ENCODE measurements at regions not wholly inside any gene's neighbourhood (a gene's known extent, or its start where the extent isn't known, plus 50 kb on each side); places are given as distances from the start of the nearest gene placed in this dataset.

- no peak for TF ChIP-seq POLR2A (IDR thresholded peaks at IDR 0.05)
- intact Hi-C loops (cut with DNase I; ENCODE audit: low total_unique reads): no loop called here
- Histone ChIP-seq H3K4me3 (no peak overlapping the region), H3K36me3 (no peaks in the 10 kb centered on the region), H3K27ac (no peak overlapping the region), H3K4me1 (no peaks in the 10 kb centered on the region), H3K27me3 (replicated peaks in 1 of 7) (no peaks in the 10 kb centered on the region), H3K9me3 (no peaks in the 10 kb centered on the region)
- no peak for DNase-seq
These were observed 142.7 kb upstream of the SYT1 start for GRCh38 chr12:78721906-78722305.

GRCh38 chr12:78725033-78725432, 139.5 kb upstream of the SYT1 start:
- H3K4me3 ChIP-seq: no peak overlapping the region
- no peak for DNase-seq
- H3K9me3 ChIP-seq: no peaks in the 10 kb centered on the region
- H3K27ac ChIP-seq: no peak overlapping the region
- no peaks in the 10 kb centered on the region for H3K4me1 ChIP-seq
- no peak for TF ChIP-seq CTCF (IDR thresholded peaks at IDR 0.05 in 8 of 11, conservative IDR thresholded peaks at IDR 0.05 in 3 of 11)
- TF ChIP-seq POLR2AphosphoS5 (IDR thresholded peaks at IDR 0.05): no peak
- TF ChIP-seq POLR2A (IDR thresholded peaks at IDR 0.05): no peak
- intact Hi-C loops (cut with DNase I; ENCODE audit: low total_unique reads): no loop called here
- H3K36me3 ChIP-seq: no peaks in the 10 kb centered on the region
- WGBS, 5 donors: 77 to 91% (median 84%) methylated on average over 1 of the region's 1 CpG
- no peaks in the 10 kb centered on the region for H3K27me3 ChIP-seq (replicated peaks in 1 of 7)

- Histone ChIP-seq H3K27ac (no peak overlapping the region), H3K9me3 (peaks cover 0 to 3% (median 0%) of the 10 kb centered on the region in 8 donors), H3K4me3 (no peak overlapping the region), H3K36me3 (no peaks in the 10 kb centered on the region), H3K27me3 (replicated peaks in 1 of 7) (no peaks in the 10 kb centered on the region), H3K4me1 (no peaks in the 10 kb centered on the region)
- WGBS, 5 donors: 60 to 73% (median 65%) methylated on average over 3 of the region's 3 CpGs
- no peak for TF ChIP-seq POLR2A (IDR thresholded peaks at IDR 0.05)
- TF ChIP-seq CTCF (IDR thresholded peaks at IDR 0.05 in 8 of 11, conservative IDR thresholded peaks at IDR 0.05 in 3 of 11): no peak
- TF ChIP-seq POLR2AphosphoS5 (IDR thresholded peaks at IDR 0.05): no peak
- no peak for DNase-seq
- intact Hi-C loops (cut with DNase I; ENCODE audit: low total_unique reads): no loop called here
These were observed 138.5 kb upstream of the SYT1 start for GRCh38 chr12:78725951-78726580.

GRCh38 chr12:78726854-78727253, 137.7 kb upstream of the SYT1 start:
- Histone ChIP-seq H3K27me3 (replicated peaks in 1 of 7) (no peaks in the 10 kb centered on the region), H3K4me3 (no peak overlapping the region), H3K4me1 (no peaks in the 10 kb centered on the region), H3K27ac (no peak overlapping the region), H3K9me3 (peaks cover 0 to 5% (median 0%) of the 10 kb centered on the region in 8 donors), H3K36me3 (no peaks in the 10 kb centered on the region)
- 46 to 55% (median 49%) methylated on average over 2 of the region's 2 CpGs for WGBS, 5 donors
- no peak for TF ChIP-seq POLR2AphosphoS5 (IDR thresholded peaks at IDR 0.05)
- no peak for TF ChIP-seq POLR2A (IDR thresholded peaks at IDR 0.05)
- TF ChIP-seq CTCF (IDR thresholded peaks at IDR 0.05 in 8 of 11, conservative IDR thresholded peaks at IDR 0.05 in 3 of 11): no peak
- intact Hi-C loops (cut with DNase I; ENCODE audit: low total_unique reads): no loop called here
- no peak for DNase-seq

- Histone ChIP-seq H3K27ac (no peak overlapping the region), H3K4me3 (no peak overlapping the region), H3K36me3 (no peaks in the 10 kb centered on the region), H3K4me1 (no peaks in the 10 kb centered on the region), H3K27me3 (replicated peaks in 1 of 7) (no peaks in the 10 kb centered on the region), H3K9me3 (peaks cover 0 to 5% (median 0%) of the 10 kb centered on the region in 8 donors)
- TF ChIP-seq POLR2AphosphoS5 (IDR thresholded peaks at IDR 0.05): no peak
- TF ChIP-seq POLR2A (IDR thresholded peaks at IDR 0.05): no peak
- no peak for TF ChIP-seq CTCF (IDR thresholded peaks at IDR 0.05 in 8 of 11, conservative IDR thresholded peaks at IDR 0.05 in 3 of 11)
- no peak for DNase-seq
- intact Hi-C loops (cut with DNase I; ENCODE audit: low total_unique reads): no loop called here
- WGBS, 5 donors: 91 to 96% (median 94%) methylated on average over 1 of the region's 1 CpG
These were observed 132.1 kb upstream of the SYT1 start for GRCh38 chr12:78732481-78732880.

All from spleen (tissue), 11 donors.